ENCODE measurements at regions not wholly inside any gene's neighbourhood (a gene's known extent, or its start where the extent isn't known, plus 50 kb on each side); places are given as distances from the start of the nearest gene placed in this dataset.

DNA sequence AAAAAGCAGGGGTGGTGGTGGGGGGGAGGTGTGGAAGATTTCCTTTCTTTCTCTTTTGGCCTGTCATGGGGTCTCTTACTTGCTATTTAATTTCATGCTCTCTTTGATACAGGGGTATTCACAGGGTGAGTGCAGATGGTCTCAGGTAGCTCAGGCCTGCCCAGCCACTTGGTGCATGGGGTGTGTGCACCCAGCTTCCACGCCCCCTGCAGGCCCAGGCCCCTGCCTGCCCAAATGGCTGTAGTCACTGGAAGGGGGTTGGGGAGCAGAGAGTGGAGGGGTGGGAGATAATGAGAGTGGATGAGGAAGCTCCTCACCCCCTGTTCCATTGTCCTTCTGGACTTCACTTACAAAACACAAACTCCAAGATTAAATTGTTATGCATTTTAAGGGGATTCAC, 133.6 kb upstream of the SGK1 start:
- Mint-ChIP-seq H3K27me3 (ENCODE audit: insufficient read depth, unreplicated experiment) (no peaks in the 10 kb centered on the region), H3K27ac (ENCODE audit: low read depth, unreplicated experiment) (no peak overlapping the region), H3K36me3 (ENCODE audit: insufficient read depth, unreplicated experiment) (no peaks in the 10 kb centered on the region), H3K4me1 (ENCODE audit: insufficient read depth, unreplicated experiment) (peaks cover 17% of the 10 kb centered on the region), H3K9me3 (ENCODE audit: unreplicated experiment) (no peaks in the 10 kb centered on the region), H3K4me3 (ENCODE audit: unreplicated experiment) (no peak overlapping the region)
- POLR2A ChIA-PET, result interaction anchor here (0.6 to 6.3 kb wide), 2 partner anchors 14 to 191 kb away, joined by 3 to 27 read pairs; no protein-coding TSS in a partner anchor
- intact Hi-C loops (cut with micrococcal nuclease), result no loop called here
- CTCF ChIA-PET, result interaction anchor here (1.0 to 1.2 kb wide), 2 partner anchors 12 to 189 kb away, joined by 3 read pairs; no protein-coding TSS in a partner anchor
- TF ChIP-seq, protein P1, sequence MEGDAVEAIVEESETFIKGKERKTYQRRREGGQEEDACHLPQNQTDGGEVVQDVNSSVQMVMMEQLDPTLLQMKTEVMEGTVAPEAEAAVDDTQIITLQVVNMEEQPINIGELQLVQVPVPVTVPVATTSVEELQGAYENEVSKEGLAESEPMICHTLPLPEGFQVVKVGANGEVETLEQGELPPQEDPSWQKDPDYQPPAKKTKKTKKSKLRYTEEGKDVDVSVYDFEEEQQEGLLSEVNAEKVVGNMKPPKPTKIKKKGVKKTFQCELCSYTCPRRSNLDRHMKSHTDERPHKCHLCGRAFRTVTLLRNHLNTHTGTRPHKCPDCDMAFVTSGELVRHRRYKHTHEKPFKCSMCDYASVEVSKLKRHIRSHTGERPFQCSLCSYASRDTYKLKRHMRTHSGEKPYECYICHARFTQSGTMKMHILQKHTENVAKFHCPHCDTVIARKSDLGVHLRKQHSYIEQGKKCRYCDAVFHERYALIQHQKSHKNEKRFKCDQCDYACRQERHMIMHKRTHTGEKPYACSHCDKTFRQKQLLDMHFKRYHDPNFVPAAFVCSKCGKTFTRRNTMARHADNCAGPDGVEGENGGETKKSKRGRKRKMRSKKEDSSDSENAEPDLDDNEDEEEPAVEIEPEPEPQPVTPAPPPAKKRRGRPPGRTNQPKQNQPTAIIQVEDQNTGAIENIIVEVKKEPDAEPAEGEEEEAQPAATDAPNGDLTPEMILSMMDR (IDR thresholded peaks at IDR 0.05; ENCODE audit: unreplicated experiment), result no peak
- DNase-seq (ENCODE audit: unreplicated experiment), result no peak
- no TSS peak for BruUV-seq (replicated peaks)

DNA sequence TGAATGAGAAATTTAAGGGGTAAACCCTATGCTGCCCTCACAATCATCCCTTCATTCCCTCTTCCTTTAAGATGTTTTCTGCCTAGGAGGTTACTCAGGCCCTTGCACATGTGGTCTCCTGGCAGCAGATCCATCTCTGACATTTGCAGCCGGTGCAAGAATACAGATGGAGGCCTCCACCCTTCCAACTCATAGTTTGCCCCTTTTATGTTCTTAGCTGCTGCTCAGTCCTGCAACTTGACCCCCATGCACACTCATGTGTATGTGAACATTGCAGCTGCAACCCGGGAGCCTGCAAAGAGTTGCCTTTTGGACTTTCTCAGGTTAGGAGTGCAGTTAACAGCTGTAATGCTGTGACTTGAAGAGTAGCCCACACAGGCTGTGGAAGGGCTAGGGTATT, 131.9 kb upstream of the SGK1 start:
- DNase-seq (ENCODE audit: unreplicated experiment), result no peak
- no peaks in the 10 kb centered on the region for H3K36me3 Mint-ChIP-seq (ENCODE audit: insufficient read depth, unreplicated experiment)
- H3K27me3 Mint-ChIP-seq (ENCODE audit: insufficient read depth, unreplicated experiment), result no peaks in the 10 kb centered on the region
- BruUV-seq (replicated peaks), result no TSS peak
- ChIA-PET CTCF (interaction anchor here (0.7 kb wide), 1 partner anchor 85 kb away, joined by 3 read pairs; no protein-coding TSS in a partner anchor), POLR2A (interaction anchor here (0.6 to 1.8 kb wide), 2 partner anchors 15 to 254 kb away, joined by 3 to 4 read pairs; no protein-coding TSS in a partner anchor)
- H3K4me3 Mint-ChIP-seq (ENCODE audit: unreplicated experiment), result no peak overlapping the region
- H3K4me1 Mint-ChIP-seq (ENCODE audit: insufficient read depth, unreplicated experiment), result peaks cover 13% of the 10 kb centered on the region
- TF ChIP-seq, protein P1 (IDR thresholded peaks at IDR 0.05; ENCODE audit: unreplicated experiment), result no peak
- intact Hi-C loops (cut with micrococcal nuclease), result no loop called here
- H3K9me3 Mint-ChIP-seq (ENCODE audit: unreplicated experiment), result no peaks in the 10 kb centered on the region
- H3K27ac Mint-ChIP-seq (ENCODE audit: low read depth, unreplicated experiment), result no peak overlapping the region

DNA sequence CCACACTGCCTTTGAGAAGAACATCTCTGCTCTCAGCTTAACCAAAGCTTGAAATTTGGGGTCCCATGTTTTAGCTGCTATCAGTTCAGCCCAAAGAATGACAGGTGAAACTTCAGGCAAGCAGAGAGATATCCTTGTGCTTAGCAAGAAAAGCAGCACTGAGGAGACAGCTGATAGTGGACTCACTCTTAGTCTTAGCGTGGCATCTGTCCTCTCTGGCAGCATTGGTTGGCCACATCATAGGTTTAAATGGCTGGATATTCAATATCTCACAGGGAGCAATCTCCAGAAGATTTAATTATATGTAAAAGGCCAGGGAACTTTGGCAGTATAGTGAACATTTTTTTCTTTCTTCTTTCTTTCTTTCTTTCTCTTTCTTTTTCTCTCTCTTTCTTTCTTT, 131.1 kb upstream of the SGK1 start:
- CTCF ChIA-PET, result interaction anchor here (0.5 to 0.7 kb wide), 3 partner anchors 15 to 140 kb away, joined by 3 to 4 read pairs (median 3); no protein-coding TSS in a partner anchor
- POLR2A ChIA-PET, result interaction anchor here (0.8 kb wide), 1 partner anchor 19 kb away, joined by 4 read pairs; no protein-coding TSS in a partner anchor

DNA sequence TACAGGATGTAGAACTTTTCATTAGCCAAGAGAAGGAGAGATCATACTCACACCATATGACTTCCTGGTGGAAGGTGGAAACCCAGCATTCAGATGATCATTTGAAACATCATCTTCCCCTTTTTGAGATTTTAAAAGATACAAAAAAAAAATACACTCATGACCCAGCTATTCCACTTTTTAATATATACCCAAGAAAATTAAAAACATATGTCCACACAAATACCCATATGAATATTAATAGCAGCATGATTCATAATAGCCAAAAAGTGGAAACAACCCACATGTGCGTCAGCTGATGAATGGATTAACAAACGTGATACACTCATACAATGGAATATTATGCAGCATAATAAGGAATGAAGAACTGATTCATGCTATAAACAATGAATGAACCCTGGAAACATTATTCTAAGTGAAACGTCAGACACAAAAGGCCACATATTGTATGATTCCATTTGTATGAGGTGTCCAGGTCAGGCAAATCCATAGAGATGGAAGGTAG, 130.0 kb upstream of the SGK1 start:
- Mint-ChIP-seq H3K27ac (ENCODE audit: low read depth, unreplicated experiment) (peak overlapping the region; percentile 75), H3K9me3 (ENCODE audit: unreplicated experiment) (no peaks in the 10 kb centered on the region), H3K27me3 (ENCODE audit: insufficient read depth, unreplicated experiment) (no peaks in the 10 kb centered on the region), H3K4me1 (ENCODE audit: insufficient read depth, unreplicated experiment) (peaks cover 13% of the 10 kb centered on the region), H3K36me3 (ENCODE audit: insufficient read depth, unreplicated experiment) (no peaks in the 10 kb centered on the region), H3K4me3 (ENCODE audit: unreplicated experiment) (no peak overlapping the region)
- ChIA-PET POLR2A (interaction anchor here (0.6 to 1.4 kb wide), 3 partner anchors 12 to 228 kb away, joined by 3 to 5 read pairs (median 4); no protein-coding TSS in a partner anchor), CTCF (no interaction called here)
- TF ChIP-seq, protein P1 (IDR thresholded peaks at IDR 0.05; ENCODE audit: unreplicated experiment), result no peak
- peak; percentile 49 for DNase-seq (ENCODE audit: unreplicated experiment)
- intact Hi-C loops (cut with micrococcal nuclease), result no loop called here
- BruUV-seq (replicated peaks), result no TSS peak

More for the DNA sequence above, 131.1 kb upstream of the SGK1 start:
- Mint-ChIP-seq H3K27ac (ENCODE audit: low read depth, unreplicated experiment) (peak overlapping the region; percentile 75), H3K27me3 (ENCODE audit: insufficient read depth, unreplicated experiment) (no peaks in the 10 kb centered on the region), H3K4me1 (ENCODE audit: insufficient read depth, unreplicated experiment) (peaks cover 13% of the 10 kb centered on the region), H3K4me3 (ENCODE audit: unreplicated experiment) (no peak overlapping the region), H3K36me3 (ENCODE audit: insufficient read depth, unreplicated experiment) (no peaks in the 10 kb centered on the region), H3K9me3 (ENCODE audit: unreplicated experiment) (no peaks in the 10 kb centered on the region)
- no TSS peak for BruUV-seq (replicated peaks)
- DNase-seq (ENCODE audit: unreplicated experiment), result no peak
- intact Hi-C loops (cut with micrococcal nuclease), result no loop called here
- TF ChIP-seq, protein P1 (IDR thresholded peaks at IDR 0.05; ENCODE audit: unreplicated experiment), result no peak

Measured in MCF 10A (cell line).